Amniotic stem cell (primary cell): ENCODE measurements at regions not wholly inside any gene's neighbourhood (a gene's known extent, or its start where the extent isn't known, plus 50 kb on each side); places are given as distances from the start of the nearest gene placed in this dataset.

Experiments used
- DNase-seq: peaks from one replicate; lab custom pipeline; 2025; lab: John Stamatoyannopoulos, UW

GRCh38 chr21:22892740-22893139 is 1894.5 kb downstream of the NCAM2 start:
- no peak for DNase-seq

GRCh38 chr21:22898051-22898665 is 1899.9 kb downstream of the NCAM2 start:
- DNase-seq: no peak

- no peak for DNase-seq
These were observed 1902.3 kb downstream of the NCAM2 start for GRCh38 chr21:22900490-22900889.

- DNase-seq: no peak
These were observed 1905.6 kb downstream of the NCAM2 start for GRCh38 chr21:22903851-22904250.

GRCh38 chr21:22904385-22904784 is 1906.2 kb downstream of the NCAM2 start:
- DNase-seq: no peak

- no peak for DNase-seq
These were observed 1926.8 kb downstream of the NCAM2 start for GRCh38 chr21:22925032-22925431.

- DNase-seq: no peak
These were observed 1929.3 kb downstream of the NCAM2 start for GRCh38 chr21:22927469-22927868.

GRCh38 chr21:22941779-22942490 is 1943.7 kb downstream of the NCAM2 start:
- no peak for DNase-seq

- DNase-seq: no peak
These were observed 1957.3 kb downstream of the NCAM2 start for GRCh38 chr21:22955559-22955958.

GRCh38 chr21:22961258-22961657 is 1963.0 kb downstream of the NCAM2 start:
- no peak for DNase-seq

GRCh38 chr21:22965455-22966135 is 1967.4 kb downstream of the NCAM2 start:
- no peak for DNase-seq

- DNase-seq: no peak
These were observed 1983.6 kb downstream of the NCAM2 start for GRCh38 chr21:22981819-22982218.

- DNase-seq: no peak
These were observed 1994.9 kb downstream of the NCAM2 start for GRCh38 chr21:22993144-22993543.

- DNase-seq: no peak
These were observed 1995.8 kb downstream of the NCAM2 start for GRCh38 chr21:22993822-22994574.

GRCh38 chr21:23003951-23004350 is 2005.7 kb downstream of the NCAM2 start:
- no peak for DNase-seq

GRCh38 chr21:23008601-23009202 is 2010.5 kb downstream of the NCAM2 start:
- DNase-seq: no peak

- no peak for DNase-seq
These were observed 2011.2 kb downstream of the NCAM2 start for GRCh38 chr21:23009360-23009759.

- no peak for DNase-seq
These were observed 2015.8 kb downstream of the NCAM2 start for GRCh38 chr21:23014021-23014420.

GRCh38 chr21:23016617-23017016 is 2018.4 kb downstream of the NCAM2 start:
- DNase-seq: no peak

GRCh38 chr21:23017989-23018388 is 2019.8 kb downstream of the NCAM2 start:
- no peak for DNase-seq

GRCh38 chr21:23020969-23021368 is 2022.8 kb downstream of the NCAM2 start:
- DNase-seq: no peak

- no peak for DNase-seq
These were observed 2023.3 kb downstream of the NCAM2 start for GRCh38 chr21:23021481-23021880.
